SK-N-DZ (cell line): ENCODE measurements at regions not wholly inside any gene's neighbourhood (a gene's known extent, or its start where the extent isn't known, plus 50 kb on each side); places are given as distances from the start of the nearest gene placed in this dataset.
A peak's percentile ranks its signal among the peaks of the same experiment; 100 is the strongest.

Experiments used
- DNase-seq: peaks from one replicate; pipeline ENCODE4 v3.0.0-alpha.2; 2015; ENCODE audit warnings: low spot score

- no peak for DNase-seq
Measured at GRCh38 chr2:137729305-137729704, 235.0 kb upstream of the HNMT start.

GRCh38 chr2:137737559-137737958 is 226.7 kb upstream of the HNMT start:
- no peak for DNase-seq

- DNase-seq = no peak
Measured at GRCh38 chr2:137741784-137742362, 222.4 kb upstream of the HNMT start.

- DNase-seq = no peak
Measured at GRCh38 chr2:137747509-137747908, 216.8 kb upstream of the HNMT start.

GRCh38 chr2:137748533-137748932 is 215.7 kb upstream of the HNMT start:
- no peak for DNase-seq

GRCh38 chr2:137764646-137765045 is 199.6 kb upstream of the HNMT start:
- peak; percentile 4 for DNase-seq

- DNase-seq = no peak
Measured at GRCh38 chr2:137769406-137769805, 194.9 kb upstream of the HNMT start.

GRCh38 chr2:137770166-137770565 is 194.1 kb upstream of the HNMT start:
- DNase-seq = no peak

GRCh38 chr2:137771064-137771463 is 193.2 kb upstream of the HNMT start:
- no peak for DNase-seq

- DNase-seq = no peak
Measured at GRCh38 chr2:137772451-137772850, 191.8 kb upstream of the HNMT start.

GRCh38 chr2:137775529-137775928 is 188.7 kb upstream of the HNMT start:
- no peak for DNase-seq

- DNase-seq = no peak
Measured at GRCh38 chr2:137776697-137777096, 187.6 kb upstream of the HNMT start.

- DNase-seq = no peak
Measured at GRCh38 chr2:137797641-137798040, 166.6 kb upstream of the HNMT start.

GRCh38 chr2:137799600-137799999 is 164.7 kb upstream of the HNMT start:
- no peak for DNase-seq

- no peak for DNase-seq
Measured at GRCh38 chr2:137800386-137800785, 163.9 kb upstream of the HNMT start.

GRCh38 chr2:137801228-137801627 is 163.0 kb upstream of the HNMT start:
- DNase-seq = no peak

GRCh38 chr2:137802038-137802437 is 162.2 kb upstream of the HNMT start:
- no peak for DNase-seq

GRCh38 chr2:137806068-137806805 is 158.0 kb upstream of the HNMT start:
- DNase-seq = no peak

- no peak for DNase-seq
Measured at GRCh38 chr2:137809252-137809651, 155.0 kb upstream of the HNMT start.

GRCh38 chr2:137809837-137810236 is 154.4 kb upstream of the HNMT start:
- no peak for DNase-seq

- DNase-seq = no peak
Measured at GRCh38 chr2:137812517-137812916, 151.8 kb upstream of the HNMT start.

GRCh38 chr2:137813176-137813575 is 151.1 kb upstream of the HNMT start:
- no peak for DNase-seq

GRCh38 chr2:137817058-137817457 is 147.2 kb upstream of the HNMT start:
- no peak for DNase-seq

GRCh38 chr2:137823196-137823595 is 141.1 kb upstream of the HNMT start:
- no peak for DNase-seq
